GM12878 (cell line): ENCODE measurements at regions not wholly inside any gene's neighbourhood (a gene's known extent, or its start where the extent isn't known, plus 50 kb on each side); places are given as distances from the start of the nearest gene placed in this dataset.
A peak's percentile ranks its signal among the peaks of the same experiment; 100 is the strongest.

Source experiments
- BACH1 ChIP-seq: fragments of 450-650 bp; IDR thresholded peaks from 2 replicates; pipeline ENCODE4 v1.6.1; 2017; ENCODE audit warnings: mild to moderate bottlenecking, borderline replicate concordance
- BMI1 ChIP-seq: fragments of 450-650 bp; IDR thresholded peaks from 2 replicates; pipeline ENCODE4 v1.6.1; 2016; ENCODE audit warnings: mild to moderate bottlenecking, moderate library complexity, borderline replicate concordance
- BRCA1 ChIP-seq: IDR thresholded peaks from 2 replicates; pipeline ENCODE4 v1.6.1; 2011; ENCODE audit warnings: low read depth, low read length, improper control_type of control experiment
- CEBPB ChIP-seq, 2 experiments: fragments of 150-350 bp in 1 of 2; IDR thresholded peaks; 2 replicates each; pipeline ENCODE4 v1.6.1; 2012 to 2014; ENCODE audit warnings: low read depth in 2 of 2, low read length in 2 of 2, borderline replicate concordance in 1 of 2, inconsistent platforms in 1 of 2
- CHD2 ChIP-seq: IDR thresholded peaks from 2 replicates; pipeline ENCODE4 v1.6.1; 2011; ENCODE audit warnings: low read depth, low read length, improper control_type of control experiment, borderline replicate concordance
- EP300 ChIP-seq, 2 experiments: fragments of 150-350 bp in 1 of 2; IDR thresholded peaks; 2 replicates each; pipeline ENCODE4 v1.6.1; 2011 to 2012; ENCODE audit warnings: low read depth in 2 of 2, low read length in 2 of 2, borderline replicate concordance in 1 of 2, improper control_type of control experiment in 1 of 2, inconsistent platforms in 1 of 2; ENCODE audit not compliant: control insufficient read depth in 1 of 2
- ESRRA ChIP-seq: IDR thresholded peaks from 2 replicates; pipeline ENCODE4 v1.6.1; 2012; ENCODE audit warnings: mild to moderate bottlenecking, low read length, improper control_type of control experiment
- FOS ChIP-seq: IDR thresholded peaks from 3 replicates; pipeline ENCODE4 v1.6.1; 2011; ENCODE audit warnings: borderline replicate concordance; ENCODE audit not compliant: insufficient read length; ENCODE audit errors: extremely low read depth
- GATAD2B ChIP-seq: fragments of 450-650 bp; conservative IDR thresholded peaks from 2 replicates; pipeline ENCODE4 v1.6.1; 2017; ENCODE audit warnings: low read depth, mild to moderate bottlenecking, moderate library complexity
- IKZF1 ChIP-seq: fragments of 450-650 bp; conservative IDR thresholded peaks from 2 replicates; pipeline ENCODE4 v1.6.1; 2017; ENCODE audit warnings: antibody characterized with exemption, mild to moderate bottlenecking
- IRF5 ChIP-seq: fragments of 450-650 bp; IDR thresholded peaks from 2 replicates; pipeline ENCODE4 v1.6.1; 2017; ENCODE audit warnings: borderline replicate concordance
- MEF2A ChIP-seq: IDR thresholded peaks from 2 replicates; pipeline ENCODE4 v1.6.1; 2011; ENCODE audit warnings: low read depth, mild to moderate bottlenecking, low read length, moderate library complexity; ENCODE audit not compliant: insufficient read depth
- MTA2 ChIP-seq: fragments of 450-650 bp; IDR thresholded peaks from 2 replicates; pipeline ENCODE4 v1.6.1; 2016; ENCODE audit warnings: low read depth, mild to moderate bottlenecking, moderate library complexity
- PAX8 ChIP-seq: fragments of 450-650 bp; IDR thresholded peaks from 2 replicates; pipeline ENCODE4 v1.6.1; 2017; ENCODE audit warnings: mild to moderate bottlenecking, moderate library complexity
- RB1 ChIP-seq: fragments of 450-650 bp; formaldehyde crosslinking; IDR thresholded peaks from 2 replicates; pipeline ENCODE4 v1.6.1; 2017; ENCODE audit warnings: mild to moderate bottlenecking, borderline replicate concordance
- YBX1 ChIP-seq: fragments of 450-650 bp; IDR thresholded peaks from 2 replicates; pipeline ENCODE4 v1.6.1; 2016; ENCODE audit warnings: antibody characterized with exemption
- YY1 ChIP-seq: IDR thresholded peaks from 2 replicates; pipeline ENCODE4 v1.6.1; 2011; ENCODE audit warnings: low read depth, mild to moderate bottlenecking, low read length
- ZBTB11 ChIP-seq: fragments of 450-650 bp; formaldehyde crosslinking; IDR thresholded peaks from 2 replicates; pipeline ENCODE4 v1.5.0; 2022; ENCODE audit warnings: mild to moderate bottlenecking, missing genetic modification characterization
- TF ChIP-seq, protein P1 (sequence below), 3 experiments: IDR thresholded peaks in 2 of 3; conservative IDR thresholded peaks in 1 of 3; 2 replicates each; pipeline ENCODE4 v1.5.1; 2011; ENCODE audit warnings: low read depth in 3 of 3, low read length in 3 of 3, mild to moderate bottlenecking in 3 of 3, control low read depth in 2 of 3, moderate library complexity in 2 of 3, inconsistent platforms in 1 of 3, mixed read lengths in 1 of 3; ENCODE audit not compliant: control insufficient read depth in 2 of 3, insufficient read depth in 1 of 3; ENCODE audit errors: extremely low read depth in 1 of 3
- TF ChIP-seq, protein P2 (sequence below): fragments of 450-650 bp; conservative IDR thresholded peaks from 2 replicates; pipeline ENCODE4 v1.6.1; 2017; ENCODE audit warnings: mild to moderate bottlenecking, moderate library complexity
- TF ChIP-seq, protein P3 (sequence below): fragments of 150-350 bp; IDR thresholded peaks from 2 replicates; pipeline ENCODE4 v1.6.1; 2014; ENCODE audit warnings: mild to moderate bottlenecking, low read depth, low read length

GRCh38 chr2:176999301-176999700, 213.3 kb upstream of the HNRNPA3 start (continued):
- TF ChIP-seq ZBTB11 (CRISPR knock-in tag) (no peak), IRF5 (no peak), YY1 (no peak), MEF2A (no peak), CHD2 (no peak), GATAD2B (no peak), IKZF1 (peak; percentile 89), YBX1 (no peak), FOS (no peak), MTA2 (peak; percentile 62; the same call in 1 of the 2 replicates), BMI1 (0 out of 2 replicates have a peak, but pooled peaks have one; percentile 16), BACH1 (peak; percentile 50; the same call in 1 of the 2 replicates), RB1 (no peak), CEBPB (IDR thresholded peaks at IDR 0.05; ENCODE audit: borderline replicate concordance in 1 of 2, low read depth in 2 of 2, low read length in 2 of 2) (peak in 1 of 2 experiments; percentile 50; a peak in 1 of 4 replicates), BRCA1 (no peak), EP300 (IDR thresholded peaks at IDR 0.05; ENCODE audit: borderline replicate concordance in 1 of 2, control insufficient read depth in 1 of 2, low read depth in 2 of 2, low read length in 2 of 2) (peak; percentile 41 to 69; a peak in 2 of 4 replicates), PAX8 (no peak), ESRRA (no peak)
- TF ChIP-seq, protein P1, sequence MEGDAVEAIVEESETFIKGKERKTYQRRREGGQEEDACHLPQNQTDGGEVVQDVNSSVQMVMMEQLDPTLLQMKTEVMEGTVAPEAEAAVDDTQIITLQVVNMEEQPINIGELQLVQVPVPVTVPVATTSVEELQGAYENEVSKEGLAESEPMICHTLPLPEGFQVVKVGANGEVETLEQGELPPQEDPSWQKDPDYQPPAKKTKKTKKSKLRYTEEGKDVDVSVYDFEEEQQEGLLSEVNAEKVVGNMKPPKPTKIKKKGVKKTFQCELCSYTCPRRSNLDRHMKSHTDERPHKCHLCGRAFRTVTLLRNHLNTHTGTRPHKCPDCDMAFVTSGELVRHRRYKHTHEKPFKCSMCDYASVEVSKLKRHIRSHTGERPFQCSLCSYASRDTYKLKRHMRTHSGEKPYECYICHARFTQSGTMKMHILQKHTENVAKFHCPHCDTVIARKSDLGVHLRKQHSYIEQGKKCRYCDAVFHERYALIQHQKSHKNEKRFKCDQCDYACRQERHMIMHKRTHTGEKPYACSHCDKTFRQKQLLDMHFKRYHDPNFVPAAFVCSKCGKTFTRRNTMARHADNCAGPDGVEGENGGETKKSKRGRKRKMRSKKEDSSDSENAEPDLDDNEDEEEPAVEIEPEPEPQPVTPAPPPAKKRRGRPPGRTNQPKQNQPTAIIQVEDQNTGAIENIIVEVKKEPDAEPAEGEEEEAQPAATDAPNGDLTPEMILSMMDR (IDR thresholded peaks at IDR 0.05 in 2 of 3, conservative IDR thresholded peaks at IDR 0.05 in 1 of 3; ENCODE audit: control insufficient read depth in 2 of 3, extremely low read depth in 1 of 3, insufficient read depth in 1 of 3, low read depth in 3 of 3, low read length in 3 of 3), result no peak
- TF ChIP-seq, protein P2, sequence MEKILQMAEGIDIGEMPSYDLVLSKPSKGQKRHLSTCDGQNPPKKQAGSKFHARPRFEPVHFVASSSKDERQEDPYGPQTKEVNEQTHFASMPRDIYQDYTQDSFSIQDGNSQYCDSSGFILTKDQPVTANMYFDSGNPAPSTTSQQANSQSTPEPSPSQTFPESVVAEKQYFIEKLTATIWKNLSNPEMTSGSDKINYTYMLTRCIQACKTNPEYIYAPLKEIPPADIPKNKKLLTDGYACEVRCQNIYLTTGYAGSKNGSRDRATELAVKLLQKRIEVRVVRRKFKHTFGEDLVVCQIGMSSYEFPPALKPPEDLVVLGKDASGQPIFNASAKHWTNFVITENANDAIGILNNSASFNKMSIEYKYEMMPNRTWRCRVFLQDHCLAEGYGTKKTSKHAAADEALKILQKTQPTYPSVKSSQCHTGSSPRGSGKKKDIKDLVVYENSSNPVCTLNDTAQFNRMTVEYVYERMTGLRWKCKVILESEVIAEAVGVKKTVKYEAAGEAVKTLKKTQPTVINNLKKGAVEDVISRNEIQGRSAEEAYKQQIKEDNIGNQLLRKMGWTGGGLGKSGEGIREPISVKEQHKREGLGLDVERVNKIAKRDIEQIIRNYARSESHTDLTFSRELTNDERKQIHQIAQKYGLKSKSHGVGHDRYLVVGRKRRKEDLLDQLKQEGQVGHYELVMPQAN, result no peak
- TF ChIP-seq, protein P3, sequence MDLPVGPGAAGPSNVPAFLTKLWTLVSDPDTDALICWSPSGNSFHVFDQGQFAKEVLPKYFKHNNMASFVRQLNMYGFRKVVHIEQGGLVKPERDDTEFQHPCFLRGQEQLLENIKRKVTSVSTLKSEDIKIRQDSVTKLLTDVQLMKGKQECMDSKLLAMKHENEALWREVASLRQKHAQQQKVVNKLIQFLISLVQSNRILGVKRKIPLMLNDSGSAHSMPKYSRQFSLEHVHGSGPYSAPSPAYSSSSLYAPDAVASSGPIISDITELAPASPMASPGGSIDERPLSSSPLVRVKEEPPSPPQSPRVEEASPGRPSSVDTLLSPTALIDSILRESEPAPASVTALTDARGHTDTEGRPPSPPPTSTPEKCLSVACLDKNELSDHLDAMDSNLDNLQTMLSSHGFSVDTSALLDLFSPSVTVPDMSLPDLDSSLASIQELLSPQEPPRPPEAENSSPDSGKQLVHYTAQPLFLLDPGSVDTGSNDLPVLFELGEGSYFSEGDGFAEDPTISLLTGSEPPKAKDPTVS, result no peak
